ENCODE measurements at regions not wholly inside any gene's neighbourhood (a gene's known extent, or its start where the extent isn't known, plus 50 kb on each side); places are given as distances from the start of the nearest gene placed in this dataset.
A peak's percentile ranks its signal among the peaks of the same experiment; 100 is the strongest.
"Not testable (repeated sequence)": the region's sequence is repeated elsewhere in the genome, so short reads cannot be mapped to it uniquely, and the experiment has no call there.

DNA sequence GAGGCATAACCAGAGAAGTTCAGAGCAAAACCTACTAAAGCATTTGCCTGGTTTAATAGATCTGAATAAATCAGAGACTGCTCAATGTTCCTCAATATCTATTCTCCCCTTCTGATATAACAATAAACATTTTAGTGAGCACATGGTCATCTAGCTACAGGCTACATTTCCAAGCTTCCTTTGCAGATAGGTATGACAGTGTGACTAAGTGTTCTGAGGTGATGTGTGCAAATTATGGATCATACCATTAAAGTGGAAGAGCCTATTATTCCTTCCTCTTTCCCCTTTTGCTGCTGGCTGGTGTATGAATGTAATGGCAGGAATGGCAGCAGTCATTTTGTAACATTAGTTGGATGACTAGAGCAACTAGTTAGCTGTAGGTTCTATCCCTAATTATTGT, 285.8 kb upstream of the RASA1 start:
- no peak for DNase-seq

DNA sequence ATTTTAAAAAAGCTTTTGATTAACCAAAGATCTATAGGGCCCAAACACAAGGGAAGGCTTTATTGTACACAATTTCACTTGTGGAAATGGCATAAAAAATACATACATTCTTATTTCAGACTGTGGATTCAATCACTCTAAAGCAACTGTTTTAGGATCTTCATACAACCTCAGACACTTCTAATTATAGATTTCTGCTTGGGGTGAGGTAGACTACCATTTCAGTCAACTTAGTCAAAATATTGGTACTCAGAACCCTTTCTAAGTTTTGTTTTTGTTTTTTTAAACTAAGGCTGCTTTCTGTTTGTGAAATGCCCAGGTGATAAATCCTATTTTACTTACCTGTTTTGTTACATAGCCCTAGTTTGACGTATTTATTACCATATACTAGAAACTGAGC, 284.5 kb upstream of the RASA1 start:
- no peak for DNase-seq

GRCh38 chr5:86986837-86987236, 280.8 kb upstream of the RASA1 start:
- no peak for DNase-seq

DNA sequence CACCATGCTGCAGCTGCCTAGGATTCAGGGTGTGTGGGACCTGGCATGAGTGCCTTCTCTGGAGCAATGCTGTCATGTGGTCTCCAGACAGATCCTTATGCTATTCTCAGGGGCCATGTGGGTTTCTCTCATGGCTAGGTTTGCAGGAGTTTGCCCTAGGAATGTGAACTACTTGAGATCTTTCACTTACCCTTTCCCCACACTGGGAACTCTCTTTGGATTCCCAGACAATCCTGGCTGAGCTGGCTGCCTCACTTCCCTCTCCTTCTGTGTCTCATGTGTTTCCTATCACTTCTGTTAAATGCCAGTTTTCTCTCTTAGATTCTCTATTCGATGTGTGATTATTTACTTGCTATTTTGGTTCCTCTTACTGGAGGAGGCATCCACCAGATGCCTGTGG, 270.2 kb upstream of the RASA1 start:
- DNase-seq: no peak

DNA sequence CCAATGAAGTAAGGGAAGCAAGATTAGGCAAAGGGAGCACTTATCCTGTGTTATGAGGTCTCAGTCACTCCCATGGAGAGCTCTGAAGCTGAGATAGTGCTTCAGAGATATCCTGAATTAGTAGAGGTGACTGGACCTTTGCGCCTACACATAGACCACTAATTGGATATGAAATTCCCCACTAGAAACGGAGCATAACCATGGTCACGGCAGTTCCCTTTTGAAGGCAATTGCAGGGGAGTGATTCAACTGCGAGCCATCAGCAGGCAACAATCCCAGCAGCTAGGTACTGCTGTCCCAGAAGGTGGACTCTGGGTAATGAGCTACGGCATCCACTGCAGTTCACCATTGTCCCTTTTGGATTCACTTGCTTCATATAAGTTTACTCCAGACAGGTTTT, 267.7 kb upstream of the RASA1 start:
- DNase-seq: no peak

DNA sequence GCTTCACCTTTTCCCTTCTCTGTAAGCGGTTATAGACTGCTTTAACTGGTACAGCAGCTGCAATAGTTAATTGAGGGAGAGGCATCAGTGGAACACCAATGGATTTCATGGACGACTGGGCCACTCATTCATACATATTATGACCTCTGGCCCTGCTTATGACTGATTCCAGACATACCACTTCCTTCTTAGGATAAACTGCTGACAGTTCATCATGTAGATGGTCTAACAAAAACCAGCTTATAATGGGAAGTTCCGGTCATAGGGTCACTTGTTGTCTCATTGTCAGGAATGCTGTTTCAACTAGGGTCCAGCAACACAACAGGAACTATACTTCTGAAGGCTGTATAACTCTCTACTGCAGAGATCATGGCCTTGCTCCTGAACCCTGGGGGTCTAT, 265.2 kb upstream of the RASA1 start:
- no peak for DNase-seq

DNA sequence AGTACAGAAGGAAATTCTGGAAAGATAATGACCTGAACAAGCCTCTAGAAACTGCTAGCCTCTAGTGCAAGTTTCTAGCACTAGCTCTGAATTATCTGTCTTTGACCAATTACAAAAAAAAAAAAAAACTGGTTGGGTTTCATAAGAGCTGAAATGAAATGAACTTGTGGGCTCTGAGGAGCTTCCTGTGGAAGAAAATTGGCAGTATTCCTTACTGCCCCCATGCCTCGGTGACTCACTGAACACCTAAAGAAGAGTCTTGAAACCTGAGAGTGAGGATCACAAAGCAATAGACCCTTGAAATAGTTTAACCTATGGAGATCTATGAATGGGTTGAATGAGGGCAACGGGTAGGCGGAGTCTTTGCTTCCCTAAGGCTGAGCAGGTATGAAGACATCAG, 263.6 kb upstream of the RASA1 start:
- no peak for DNase-seq

DNA sequence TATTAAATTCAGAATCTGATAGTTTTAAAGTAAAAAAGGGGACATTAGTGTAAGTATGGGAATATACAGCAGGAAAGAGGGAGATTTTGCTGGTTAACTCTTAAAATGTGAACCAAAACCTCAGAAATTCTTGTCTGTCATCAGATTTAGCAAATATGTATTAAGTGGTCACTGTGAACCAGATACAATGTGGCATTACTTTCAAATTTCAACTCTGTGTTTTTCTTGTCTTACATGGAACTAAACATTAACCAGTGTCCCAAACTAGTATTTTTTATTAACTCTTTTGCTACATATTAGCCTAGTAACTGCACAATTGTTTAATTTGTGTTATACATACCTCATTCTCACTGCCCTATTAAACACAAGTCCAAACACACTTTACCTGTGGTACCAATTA, 259.9 kb upstream of the RASA1 start:
- DNase-seq: no peak

GRCh38 chr5:87008751-87009560, 258.7 kb upstream of the RASA1 start:
- no peak for DNase-seq

DNA sequence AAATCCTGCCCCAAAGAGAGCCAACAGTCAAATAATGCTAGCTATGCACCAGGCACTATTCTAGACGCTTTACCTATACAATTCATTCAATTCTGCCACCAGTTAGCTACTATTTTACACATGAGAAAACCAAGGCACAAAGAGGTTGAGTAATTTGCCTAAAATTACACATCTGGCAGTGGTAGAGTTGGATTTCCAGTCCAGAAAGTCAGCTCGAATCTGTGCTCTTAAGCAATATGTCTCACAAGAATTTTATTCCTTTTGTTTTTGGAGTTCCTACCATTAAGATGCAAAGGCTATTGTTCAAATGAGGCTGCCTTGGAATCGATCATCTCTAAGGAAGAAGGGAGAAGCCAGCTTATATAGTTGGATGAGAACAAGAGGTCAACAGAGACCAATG, 256.9 kb upstream of the RASA1 start:
- no peak for DNase-seq

- no peak for DNase-seq
Observed at GRCh38 chr5:87015901-87016300, 251.8 kb upstream of the RASA1 start.

- DNase-seq: peak; percentile 9
Observed at GRCh38 chr5:87020099-87020934, 247.4 kb upstream of the RASA1 start.

- no peak for DNase-seq
Observed at GRCh38 chr5:87022415-87022814, 245.3 kb upstream of the RASA1 start.

- no peak for DNase-seq
Observed at GRCh38 chr5:87027570-87027969, 240.1 kb upstream of the RASA1 start.

DNA sequence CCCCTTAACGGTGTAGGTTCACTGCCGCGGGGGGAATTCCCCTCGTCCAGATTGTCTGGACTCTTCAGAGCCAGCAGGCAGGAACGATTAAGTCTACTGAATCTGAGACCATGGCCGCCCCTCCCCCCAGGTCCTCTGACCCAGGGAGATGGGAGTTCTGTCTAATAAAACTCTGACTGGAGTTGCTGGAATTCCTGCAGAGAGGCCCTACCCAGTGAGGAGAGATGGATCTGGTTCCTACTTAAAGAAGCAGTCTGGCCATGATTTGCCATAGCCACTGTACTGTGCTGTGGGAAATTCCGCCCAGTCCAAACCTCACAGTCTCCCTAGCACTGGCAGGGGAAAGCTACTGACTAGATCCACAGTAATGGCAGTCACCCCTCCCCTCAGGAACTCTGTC, 237.7 kb upstream of the RASA1 start:
- DNase-seq: no peak

DNA sequence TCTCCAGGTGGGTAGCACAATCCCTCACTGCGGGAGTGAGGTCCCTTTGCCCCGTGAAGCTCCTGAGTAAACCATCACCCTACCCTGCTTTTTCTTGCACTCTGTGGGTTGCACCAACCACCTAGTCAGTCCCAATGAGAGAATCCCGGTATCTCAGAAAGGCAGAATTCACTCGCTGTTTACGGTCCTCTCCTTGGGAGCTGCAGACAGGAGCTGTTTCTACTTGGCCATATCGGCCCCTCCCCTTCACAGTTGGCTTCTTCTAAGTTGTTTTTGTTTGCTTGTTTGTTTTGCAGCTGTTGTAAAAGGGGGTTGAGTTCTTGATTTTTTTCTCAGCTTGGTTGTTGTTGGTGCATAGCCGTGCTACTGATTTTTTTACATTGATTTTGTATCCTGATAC, 237.0 kb upstream of the RASA1 start:
- DNase-seq: no peak

DNA sequence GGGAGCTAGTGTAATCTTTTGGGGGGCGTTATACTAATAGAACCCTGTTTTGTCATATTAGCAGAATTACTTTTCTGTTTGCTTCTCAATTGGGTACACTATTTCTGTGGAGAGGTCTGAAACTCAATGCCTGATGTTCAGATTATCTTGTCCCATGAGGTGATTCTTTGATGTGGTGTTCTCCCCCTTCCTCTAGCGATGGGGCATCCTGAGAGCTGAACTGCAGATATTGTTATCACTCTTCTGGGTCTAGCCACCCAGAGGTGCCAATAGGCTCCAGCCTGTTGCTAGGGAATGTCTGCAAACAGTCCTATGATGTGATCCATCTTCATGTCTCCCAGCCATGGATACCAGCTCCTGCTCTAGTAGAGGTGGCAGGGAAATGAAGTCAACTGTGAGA, 233.1 kb upstream of the RASA1 start:
- no peak for DNase-seq

- DNase-seq: no peak
Observed at GRCh38 chr5:87042554-87042953, 225.1 kb upstream of the RASA1 start.

GRCh38 chr5:87048156-87048555, 219.5 kb upstream of the RASA1 start:
- no peak for DNase-seq

GRCh38 chr5:87049012-87049411, 218.7 kb upstream of the RASA1 start:
- DNase-seq: not testable (repeated sequence)

- no peak for DNase-seq
Observed at GRCh38 chr5:87051502-87052113, 216.1 kb upstream of the RASA1 start.

- DNase-seq: no peak
Observed at GRCh38 chr5:87053146-87053545, 214.5 kb upstream of the RASA1 start.

- DNase-seq: no peak
Observed at GRCh38 chr5:87054821-87055220, 212.9 kb upstream of the RASA1 start.

- DNase-seq: no peak
Observed at GRCh38 chr5:87061046-87061445, 206.6 kb upstream of the RASA1 start.
